DMS53 treated with DMSO at 0.1 percent for 48 hours (cell line): ENCODE measurements at regions not wholly inside any gene's neighbourhood (a gene's known extent, or its start where the extent isn't known, plus 50 kb on each side); places are given as distances from the start of the nearest gene placed in this dataset.
"Not testable (repeated sequence)": the region's sequence is repeated elsewhere in the genome, so short reads cannot be mapped to it uniquely, and the experiment has no call there.

Experiments
- DNase-seq: peaks from one replicate; lab custom pipeline; 2025; ENCODE audit not compliant: unreplicated experiment; lab: John Stamatoyannopoulos, UW

GRCh38 chr2:140178234-140178633, 1398.0 kb upstream of the NXPH2 start:
- DNase-seq, result no peak

GRCh38 chr2:140177086-140177485, 1396.9 kb upstream of the NXPH2 start:
- DNase-seq, result no peak

- no peak for DNase-seq
Measured at GRCh38 chr2:140173790-140174189, 1393.6 kb upstream of the NXPH2 start.

- DNase-seq, result no peak
Measured at GRCh38 chr2:140164449-140164848, 1384.3 kb upstream of the NXPH2 start.

GRCh38 chr2:140158259-140158658, 1378.1 kb upstream of the NXPH2 start:
- DNase-seq, result no peak

GRCh38 chr2:140157816-140158215, 1377.6 kb upstream of the NXPH2 start:
- DNase-seq, result no peak

- no peak for DNase-seq
Measured at GRCh38 chr2:140154706-140155105, 1374.5 kb upstream of the NXPH2 start.

- no peak for DNase-seq
Measured at GRCh38 chr2:140154271-140154670, 1374.1 kb upstream of the NXPH2 start.

- no peak for DNase-seq
Measured at GRCh38 chr2:140144611-140145010, 1364.4 kb upstream of the NXPH2 start.

- DNase-seq, result no peak
Measured at GRCh38 chr2:140138736-140139135, 1358.5 kb upstream of the NXPH2 start.

- DNase-seq, result no peak
Measured at GRCh38 chr2:140136861-140137260, 1356.7 kb upstream of the NXPH2 start.

- DNase-seq, result no peak
Measured at GRCh38 chr2:140136366-140136765, 1356.2 kb upstream of the NXPH2 start.

GRCh38 chr2:140128909-140129308, 1348.7 kb upstream of the NXPH2 start:
- DNase-seq, result no peak

GRCh38 chr2:140122001-140122400, 1341.8 kb upstream of the NXPH2 start:
- DNase-seq, result no peak

- peak; percentile 3 for DNase-seq
Measured at GRCh38 chr2:140117386-140117785, 1337.2 kb upstream of the NXPH2 start.

- DNase-seq, result no peak
Measured at GRCh38 chr2:140108706-140109475, 1328.7 kb upstream of the NXPH2 start.

- DNase-seq, result no peak
Measured at GRCh38 chr2:140091926-140092325, 1311.7 kb upstream of the NXPH2 start.

GRCh38 chr2:140086964-140087363, 1306.8 kb upstream of the NXPH2 start:
- no peak for DNase-seq

- no peak for DNase-seq
Measured at GRCh38 chr2:140085674-140086073, 1305.5 kb upstream of the NXPH2 start.

- DNase-seq, result no peak
Measured at GRCh38 chr2:140079038-140079437, 1298.8 kb upstream of the NXPH2 start.

GRCh38 chr2:140076164-140076563, 1296.0 kb upstream of the NXPH2 start:
- DNase-seq, result no peak

GRCh38 chr2:140073763-140074162, 1293.6 kb upstream of the NXPH2 start:
- not testable (repeated sequence) for DNase-seq

- DNase-seq, result no peak
Measured at GRCh38 chr2:140067661-140068060, 1287.5 kb upstream of the NXPH2 start.
